Ishikawa (cell line): ENCODE measurements at regions not wholly inside any gene's neighbourhood (a gene's known extent, or its start where the extent isn't known, plus 50 kb on each side); places are given as distances from the start of the nearest gene placed in this dataset.

Experiments used
- CEBPB ChIP-seq: IDR thresholded peaks from 2 replicates; pipeline ENCODE4 v1.6.1; 2012
- CREB1 ChIP-seq: IDR thresholded peaks from 2 replicates; pipeline ENCODE4 v1.6.1; 2012; ENCODE audit warnings: low read depth
- EGR1 ChIP-seq: IDR thresholded peaks from 2 replicates; pipeline ENCODE4 v1.6.1; 2012
- EP300 ChIP-seq: IDR thresholded peaks from 2 replicates; pipeline ENCODE4 v1.6.1; 2012; ENCODE audit warnings: borderline replicate concordance
- FOXM1 ChIP-seq: IDR thresholded peaks from 2 replicates; pipeline ENCODE4 v1.6.1; 2012; ENCODE audit warnings: low read depth, borderline replicate concordance
- NFIC ChIP-seq: IDR thresholded peaks from 2 replicates; pipeline ENCODE4 v1.6.1; 2012
- RAD21 ChIP-seq: IDR thresholded peaks from 2 replicates; pipeline ENCODE4 v1.6.1; 2012; ENCODE audit warnings: low read depth
- TAF1 ChIP-seq: IDR thresholded peaks from 2 replicates; pipeline ENCODE4 v1.6.1; 2012; ENCODE audit warnings: low read depth, mild to moderate bottlenecking
- TCF12 ChIP-seq: IDR thresholded peaks from 2 replicates; pipeline ENCODE4 v1.6.1; 2012; ENCODE audit warnings: low read depth
- TEAD4 ChIP-seq: IDR thresholded peaks from 2 replicates; pipeline ENCODE4 v1.6.1; 2012
- YY1 ChIP-seq: IDR thresholded peaks from 2 replicates; pipeline ENCODE4 v1.6.1; 2012; ENCODE audit warnings: low read depth
- ZBTB7A ChIP-seq: IDR thresholded peaks from 2 replicates; pipeline ENCODE4 v1.6.1; 2012; ENCODE audit warnings: low read depth
- TF ChIP-seq, protein P1 (sequence below): IDR thresholded peaks from 2 replicates; pipeline ENCODE4 v1.6.1; 2012
- TF ChIP-seq, protein P2 (sequence below): IDR thresholded peaks from 2 replicates; pipeline ENCODE4 v1.6.1; 2012; ENCODE audit warnings: low read depth, mild to moderate bottlenecking
- TF ChIP-seq, protein P3 (sequence below): IDR thresholded peaks from 2 replicates; pipeline ENCODE4 v1.6.1; 2012

- TF ChIP-seq EP300 (no peak), FOXM1 (no peak), ZBTB7A (no peak), TAF1 (no peak), YY1 (no peak), EGR1 (no peak), TCF12 (no peak), RAD21 (no peak), CREB1 (no peak), TEAD4 (no peak), CEBPB (no peak), NFIC (no peak)
- TF ChIP-seq, protein P1, sequence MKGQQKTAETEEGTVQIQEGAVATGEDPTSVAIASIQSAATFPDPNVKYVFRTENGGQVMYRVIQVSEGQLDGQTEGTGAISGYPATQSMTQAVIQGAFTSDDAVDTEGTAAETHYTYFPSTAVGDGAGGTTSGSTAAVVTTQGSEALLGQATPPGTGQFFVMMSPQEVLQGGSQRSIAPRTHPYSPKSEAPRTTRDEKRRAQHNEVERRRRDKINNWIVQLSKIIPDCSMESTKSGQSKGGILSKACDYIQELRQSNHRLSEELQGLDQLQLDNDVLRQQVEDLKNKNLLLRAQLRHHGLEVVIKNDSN = no peak
- TF ChIP-seq, protein P2, sequence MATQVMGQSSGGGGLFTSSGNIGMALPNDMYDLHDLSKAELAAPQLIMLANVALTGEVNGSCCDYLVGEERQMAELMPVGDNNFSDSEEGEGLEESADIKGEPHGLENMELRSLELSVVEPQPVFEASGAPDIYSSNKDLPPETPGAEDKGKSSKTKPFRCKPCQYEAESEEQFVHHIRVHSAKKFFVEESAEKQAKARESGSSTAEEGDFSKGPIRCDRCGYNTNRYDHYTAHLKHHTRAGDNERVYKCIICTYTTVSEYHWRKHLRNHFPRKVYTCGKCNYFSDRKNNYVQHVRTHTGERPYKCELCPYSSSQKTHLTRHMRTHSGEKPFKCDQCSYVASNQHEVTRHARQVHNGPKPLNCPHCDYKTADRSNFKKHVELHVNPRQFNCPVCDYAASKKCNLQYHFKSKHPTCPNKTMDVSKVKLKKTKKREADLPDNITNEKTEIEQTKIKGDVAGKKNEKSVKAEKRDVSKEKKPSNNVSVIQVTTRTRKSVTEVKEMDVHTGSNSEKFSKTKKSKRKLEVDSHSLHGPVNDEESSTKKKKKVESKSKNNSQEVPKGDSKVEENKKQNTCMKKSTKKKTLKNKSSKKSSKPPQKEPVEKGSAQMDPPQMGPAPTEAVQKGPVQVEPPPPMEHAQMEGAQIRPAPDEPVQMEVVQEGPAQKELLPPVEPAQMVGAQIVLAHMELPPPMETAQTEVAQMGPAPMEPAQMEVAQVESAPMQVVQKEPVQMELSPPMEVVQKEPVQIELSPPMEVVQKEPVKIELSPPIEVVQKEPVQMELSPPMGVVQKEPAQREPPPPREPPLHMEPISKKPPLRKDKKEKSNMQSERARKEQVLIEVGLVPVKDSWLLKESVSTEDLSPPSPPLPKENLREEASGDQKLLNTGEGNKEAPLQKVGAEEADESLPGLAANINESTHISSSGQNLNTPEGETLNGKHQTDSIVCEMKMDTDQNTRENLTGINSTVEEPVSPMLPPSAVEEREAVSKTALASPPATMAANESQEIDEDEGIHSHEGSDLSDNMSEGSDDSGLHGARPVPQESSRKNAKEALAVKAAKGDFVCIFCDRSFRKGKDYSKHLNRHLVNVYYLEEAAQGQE = no peak
- TF ChIP-seq, protein P3, sequence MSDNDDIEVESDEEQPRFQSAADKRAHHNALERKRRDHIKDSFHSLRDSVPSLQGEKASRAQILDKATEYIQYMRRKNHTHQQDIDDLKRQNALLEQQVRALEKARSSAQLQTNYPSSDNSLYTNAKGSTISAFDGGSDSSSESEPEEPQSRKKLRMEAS = no peak
Observed at GRCh38 chr3:170741756-170742529, 128.1 kb downstream of the RPL22L1 start.

DNA sequence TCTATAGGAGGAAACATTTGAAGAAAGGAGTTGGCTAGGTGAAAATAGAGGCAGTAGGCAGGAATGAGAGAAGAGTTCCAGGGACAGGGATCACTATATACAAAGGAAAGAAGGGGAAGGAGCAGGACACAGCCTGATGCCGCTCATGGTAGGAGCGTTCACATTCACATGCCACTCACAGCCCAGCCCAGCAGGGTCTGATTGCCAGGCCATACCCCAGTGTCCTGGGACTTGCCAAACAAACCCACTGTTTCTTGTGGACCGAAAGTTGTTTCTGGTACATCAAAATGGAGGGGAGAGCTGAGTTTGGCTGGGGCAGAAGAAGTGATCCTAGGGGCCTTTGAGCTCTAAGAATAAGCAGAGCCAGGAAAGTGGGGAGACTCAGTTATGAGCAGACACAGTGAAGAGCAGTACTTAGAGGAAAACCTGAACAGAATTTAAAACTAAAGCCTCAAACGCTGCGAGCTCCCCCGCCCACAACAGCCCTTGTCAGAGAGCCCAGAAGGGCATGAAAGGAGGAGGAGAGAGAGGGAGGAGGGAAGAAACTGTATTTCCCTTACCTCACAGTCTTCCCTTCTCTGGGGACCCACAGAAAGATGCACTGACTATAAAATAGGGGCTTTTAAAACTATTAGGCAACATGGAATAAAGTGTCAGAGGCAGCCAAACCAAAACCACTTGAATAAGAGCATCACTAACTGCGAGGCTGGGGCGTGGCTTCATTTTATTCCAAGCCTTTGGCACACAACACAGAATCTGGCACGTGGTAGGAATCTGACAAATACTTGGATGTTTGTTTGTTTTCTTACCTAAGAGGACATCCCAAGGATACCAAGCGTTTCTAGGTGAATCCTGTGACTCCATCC, 129.0 kb downstream of the RPL22L1 start:
- no peak for TF ChIP-seq CEBPB
- TF ChIP-seq, protein P1 = no peak
- no peak for TF ChIP-seq TEAD4
- no peak for TF ChIP-seq CREB1
- TF ChIP-seq, protein P2 = no peak
- no peak for TF ChIP-seq TCF12
- TF ChIP-seq ZBTB7A = no peak
- no peak for TF ChIP-seq EGR1
- no peak for TF ChIP-seq TAF1
- no peak for TF ChIP-seq NFIC
- no peak for TF ChIP-seq YY1
- no peak for TF ChIP-seq EP300
- no peak for TF ChIP-seq RAD21
- TF ChIP-seq, protein P3 = no peak

DNA sequence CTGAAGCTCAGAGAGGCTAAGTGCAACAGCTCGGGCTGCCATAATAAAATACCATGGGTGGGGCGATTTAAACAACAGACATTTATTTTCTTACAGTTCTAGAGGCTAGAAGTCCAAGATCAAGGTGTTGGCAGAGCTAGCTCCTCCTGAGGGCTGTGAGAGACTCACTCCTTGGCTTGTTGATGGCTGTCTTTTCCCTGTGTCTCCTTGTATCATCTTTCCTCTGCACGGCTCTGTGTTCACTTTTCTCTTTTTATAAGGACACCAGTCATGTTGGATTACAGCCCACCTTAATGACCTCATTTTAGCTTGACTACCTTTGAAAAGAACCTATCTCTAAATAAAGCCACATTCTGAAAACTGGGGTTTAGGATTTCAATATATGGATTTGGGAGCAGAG, 129.7 kb downstream of the RPL22L1 start:
- TF ChIP-seq TEAD4 = no peak
- no peak for TF ChIP-seq EP300
- TF ChIP-seq TAF1 = no peak
- TF ChIP-seq, protein P3 = no peak
- no peak for TF ChIP-seq YY1
- TF ChIP-seq ZBTB7A = no peak
- no peak for TF ChIP-seq EGR1
- no peak for TF ChIP-seq CREB1
- TF ChIP-seq TCF12 = no peak
- TF ChIP-seq, protein P1 = no peak

- TF ChIP-seq TAF1 (no peak), TEAD4 (no peak), FOXM1 (no peak)
- TF ChIP-seq, protein P1 = no peak
Observed at GRCh38 chr3:170739410-170739809, 130.6 kb downstream of the RPL22L1 start.
